Muscle layer of colon (tissue), 2 donors: ENCODE measurements at regions not wholly inside any gene's neighbourhood (a gene's known extent, or its start where the extent isn't known, plus 50 kb on each side); places are given as distances from the start of the nearest gene placed in this dataset.

Experiments
- H3K27ac ChIP-seq: one replicate; pipeline ENCODE4 v1.7.0; 2013; ENCODE audit warnings: low read depth, mild to moderate bottlenecking, low read length, moderate library complexity
- H3K27me3 ChIP-seq, 2 donors: one replicate each; pipeline ENCODE4 v1.7.0; 2013; ENCODE audit warnings: low read length in 2 of 2, mild to moderate bottlenecking in 2 of 2; ENCODE audit not compliant: insufficient read depth in 2 of 2, control insufficient read depth in 1 of 2
- H3K36me3 ChIP-seq: one replicate; pipeline ENCODE4 v1.7.0; 2013; ENCODE audit warnings: mild to moderate bottlenecking, low read length; ENCODE audit not compliant: insufficient read depth
- H3K4me1 ChIP-seq: one replicate; pipeline ENCODE4 v1.7.0; 2013; ENCODE audit warnings: mild to moderate bottlenecking, low read length; ENCODE audit not compliant: insufficient read depth
- H3K4me3 ChIP-seq, 2 donors: one replicate each; pipeline ENCODE4 v1.7.0; 2013; ENCODE audit warnings: low read length in 2 of 2, low read depth in 1 of 2, mild to moderate bottlenecking in 1 of 2, moderate library complexity in 1 of 2
- H3K9ac ChIP-seq: one replicate; pipeline ENCODE4 v1.7.0; 2013; ENCODE audit warnings: low read length
- H3K9me3 ChIP-seq: one replicate; pipeline ENCODE4 v1.7.0; 2013; ENCODE audit warnings: mild to moderate bottlenecking, low read length
- donor health status: abdominal sarcoma.
- donor health status: Adenocarcinoma of cecum.

GRCh38 chr18:8949206-8949605, 153.3 kb upstream of the NDUFV2 start:
- Histone ChIP-seq H3K27me3 (no peaks in the 10 kb centered on the region), H3K9ac (peak overlapping the region; percentile 45), H3K36me3 (no peaks in the 10 kb centered on the region), H3K4me3 (peak overlapping the region; percentile 34), H3K27ac (peak overlapping the region; percentile 90), H3K4me1 (peaks cover 12% of the 10 kb centered on the region), H3K9me3 (no peaks in the 10 kb centered on the region)

- Histone ChIP-seq H3K9me3 (no peaks in the 10 kb centered on the region), H3K4me3 (no peak overlapping the region), H3K27ac (no peak overlapping the region), H3K4me1 (peaks cover 12% of the 10 kb centered on the region), H3K9ac (no peak overlapping the region), H3K27me3 (no peaks in the 10 kb centered on the region), H3K36me3 (no peaks in the 10 kb centered on the region)
Observed at GRCh38 chr18:8951491-8951890, 151.0 kb upstream of the NDUFV2 start.

- Histone ChIP-seq H3K27me3 (no peaks in the 10 kb centered on the region), H3K9me3 (no peaks in the 10 kb centered on the region), H3K36me3 (no peaks in the 10 kb centered on the region), H3K4me1 (peaks cover 12% of the 10 kb centered on the region), H3K9ac (no peak overlapping the region), H3K4me3 (no peak overlapping the region), H3K27ac (no peak overlapping the region)
Observed at GRCh38 chr18:8952174-8952573, 150.3 kb upstream of the NDUFV2 start.

- no peak overlapping the region for H3K4me3 ChIP-seq
- H3K27me3 ChIP-seq = no peaks in the 10 kb centered on the region
- no peaks in the 10 kb centered on the region for H3K9me3 ChIP-seq
- no peak overlapping the region for H3K9ac ChIP-seq
- H3K27ac ChIP-seq = no peak overlapping the region
- no peaks in the 10 kb centered on the region for H3K36me3 ChIP-seq
- H3K4me1 ChIP-seq = peaks cover 6% of the 10 kb centered on the region
Observed at GRCh38 chr18:8952769-8953760, 149.4 kb upstream of the NDUFV2 start.

- no peaks in the 10 kb centered on the region for H3K27me3 ChIP-seq
- no peak overlapping the region for H3K4me3 ChIP-seq
- H3K4me1 ChIP-seq = no peaks in the 10 kb centered on the region
- H3K9ac ChIP-seq = no peak overlapping the region
- no peak overlapping the region for H3K27ac ChIP-seq
- H3K36me3 ChIP-seq = no peaks in the 10 kb centered on the region
- H3K9me3 ChIP-seq = no peaks in the 10 kb centered on the region
Observed at GRCh38 chr18:8957731-8958130, 144.8 kb upstream of the NDUFV2 start.

- no peak overlapping the region for H3K9ac ChIP-seq
- no peaks in the 10 kb centered on the region for H3K36me3 ChIP-seq
- no peak overlapping the region for H3K4me3 ChIP-seq
- H3K27me3 ChIP-seq = no peaks in the 10 kb centered on the region
- H3K27ac ChIP-seq = no peak overlapping the region
- H3K4me1 ChIP-seq = no peaks in the 10 kb centered on the region
- H3K9me3 ChIP-seq = no peaks in the 10 kb centered on the region
Observed at GRCh38 chr18:8958660-8959059, 143.8 kb upstream of the NDUFV2 start.

- Histone ChIP-seq H3K36me3 (no peaks in the 10 kb centered on the region), H3K9me3 (no peaks in the 10 kb centered on the region), H3K4me3 (no peak overlapping the region), H3K4me1 (no peaks in the 10 kb centered on the region), H3K9ac (no peak overlapping the region), H3K27me3 (no peaks in the 10 kb centered on the region), H3K27ac (no peak overlapping the region)
Observed at GRCh38 chr18:8959551-8960135, 142.9 kb upstream of the NDUFV2 start.

- no peak overlapping the region for H3K4me3 ChIP-seq
- H3K4me1 ChIP-seq = no peaks in the 10 kb centered on the region
- no peak overlapping the region for H3K9ac ChIP-seq
- H3K36me3 ChIP-seq = no peaks in the 10 kb centered on the region
- no peaks in the 10 kb centered on the region for H3K9me3 ChIP-seq
- no peak overlapping the region for H3K27ac ChIP-seq
- no peaks in the 10 kb centered on the region for H3K27me3 ChIP-seq
Observed at GRCh38 chr18:8960740-8961657, 141.5 kb upstream of the NDUFV2 start.

- Histone ChIP-seq H3K9ac (no peak overlapping the region), H3K27ac (no peak overlapping the region), H3K4me3 (no peak overlapping the region), H3K9me3 (no peaks in the 10 kb centered on the region), H3K4me1 (no peaks in the 10 kb centered on the region), H3K27me3 (no peaks in the 10 kb centered on the region), H3K36me3 (no peaks in the 10 kb centered on the region)
Observed at GRCh38 chr18:8962192-8962779, 140.2 kb upstream of the NDUFV2 start.

- Histone ChIP-seq H3K4me1 (peaks cover under 1% of the 10 kb centered on the region), H3K27ac (no peak overlapping the region), H3K9me3 (no peaks in the 10 kb centered on the region), H3K36me3 (no peaks in the 10 kb centered on the region), H3K27me3 (no peaks in the 10 kb centered on the region), H3K9ac (no peak overlapping the region), H3K4me3 (no peak overlapping the region)
Observed at GRCh38 chr18:8962855-8963635, 139.5 kb upstream of the NDUFV2 start.
